Hematopoietic multipotent progenitor cell treated with erythropoietin and hydrocortisone succinate and interleukin-3 and kit ligand, for 6 days (in vitro differentiated cells): ENCODE measurements at regions not wholly inside any gene's neighbourhood (a gene's known extent, or its start where the extent isn't known, plus 50 kb on each side); places are given as distances from the start of the nearest gene placed in this dataset.
"Not testable (repeated sequence)": the region's sequence is repeated elsewhere in the genome, so short reads cannot be mapped to it uniquely, and the experiment has no call there.

Experiments used
- DNase-seq: peaks from one replicate; pipeline ENCODE4 v3.0.0-alpha.2; 2015

DNA sequence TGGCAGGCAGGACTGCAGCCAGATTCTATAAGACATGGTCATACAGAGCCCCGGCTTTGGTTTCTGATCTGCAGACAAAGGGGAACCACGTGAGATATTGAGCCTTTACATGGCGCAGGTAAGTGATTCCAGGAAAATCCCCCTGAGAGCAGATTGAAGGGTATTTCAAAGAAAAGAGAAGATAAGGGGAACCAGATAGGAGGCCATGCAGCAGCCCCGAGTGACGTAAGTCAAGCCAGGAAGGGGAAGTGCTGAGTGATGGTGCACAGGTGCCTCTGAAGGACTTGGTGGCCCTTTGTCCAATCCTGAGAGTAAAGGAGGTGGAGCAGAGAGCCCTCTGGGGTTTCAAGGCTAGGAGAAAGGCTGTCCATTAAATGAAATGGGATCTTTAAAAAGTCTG lies 329.0 kb downstream of the ACTR3B start:
- DNase-seq: no peak

DNA sequence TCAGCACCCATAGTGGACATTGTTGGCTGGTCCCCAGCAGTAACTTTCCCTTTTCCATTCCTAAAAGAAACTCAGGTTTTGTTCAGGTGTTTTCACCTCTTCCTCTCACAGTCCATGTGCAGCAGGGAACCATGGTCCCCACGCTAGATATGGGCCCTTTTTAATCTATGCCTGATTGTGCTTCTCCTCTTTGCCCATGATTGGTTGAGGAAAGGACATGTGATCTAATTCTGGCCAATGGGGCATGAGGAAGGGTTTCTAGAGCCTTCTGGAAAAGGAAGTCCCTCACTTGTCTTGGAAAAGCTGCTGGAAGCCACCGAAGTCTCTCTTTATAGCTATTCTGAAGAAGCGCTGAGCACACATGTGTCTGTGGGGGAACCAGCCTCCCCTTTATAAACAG lies 330.7 kb downstream of the ACTR3B start:
- DNase-seq: no peak

DNA sequence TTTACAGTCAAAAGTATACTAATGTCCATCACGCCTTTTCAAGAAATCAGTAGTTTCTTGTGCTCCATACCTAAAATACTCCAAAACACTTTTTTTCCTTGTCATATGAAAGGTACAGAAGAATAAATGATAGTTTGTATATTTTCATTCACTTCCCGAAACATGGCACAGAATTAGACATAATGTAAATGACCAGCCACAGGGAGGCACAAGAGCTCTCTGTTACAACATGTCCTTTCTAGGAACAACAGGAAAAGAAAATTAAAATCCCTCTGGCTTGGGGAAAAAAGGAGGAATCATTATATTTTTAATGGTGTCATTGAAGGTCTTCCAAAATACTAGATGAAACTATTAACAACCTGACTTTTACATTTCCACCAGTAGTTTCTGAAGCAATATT lies 331.2 kb downstream of the ACTR3B start:
- DNase-seq: no peak

DNA sequence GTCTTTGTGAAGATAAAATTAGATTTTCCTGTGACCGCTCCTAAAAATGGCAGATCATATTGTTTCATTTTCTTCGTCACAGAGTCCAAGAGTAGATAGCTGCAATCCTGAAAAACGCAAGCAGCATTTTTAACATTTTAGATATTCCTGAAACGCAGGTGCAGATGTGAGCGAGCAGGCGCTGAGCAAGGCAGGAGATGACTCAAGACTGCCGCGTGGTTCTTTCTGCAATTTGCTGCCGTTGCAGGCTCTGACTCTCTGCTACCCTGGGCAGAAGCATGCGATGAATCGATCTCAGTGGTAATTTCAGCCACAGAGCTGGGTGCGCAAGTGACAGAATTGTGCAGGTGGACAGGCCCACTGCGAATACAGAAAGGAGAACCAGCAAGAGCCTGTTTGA lies 331.9 kb downstream of the ACTR3B start:
- no peak for DNase-seq

DNA sequence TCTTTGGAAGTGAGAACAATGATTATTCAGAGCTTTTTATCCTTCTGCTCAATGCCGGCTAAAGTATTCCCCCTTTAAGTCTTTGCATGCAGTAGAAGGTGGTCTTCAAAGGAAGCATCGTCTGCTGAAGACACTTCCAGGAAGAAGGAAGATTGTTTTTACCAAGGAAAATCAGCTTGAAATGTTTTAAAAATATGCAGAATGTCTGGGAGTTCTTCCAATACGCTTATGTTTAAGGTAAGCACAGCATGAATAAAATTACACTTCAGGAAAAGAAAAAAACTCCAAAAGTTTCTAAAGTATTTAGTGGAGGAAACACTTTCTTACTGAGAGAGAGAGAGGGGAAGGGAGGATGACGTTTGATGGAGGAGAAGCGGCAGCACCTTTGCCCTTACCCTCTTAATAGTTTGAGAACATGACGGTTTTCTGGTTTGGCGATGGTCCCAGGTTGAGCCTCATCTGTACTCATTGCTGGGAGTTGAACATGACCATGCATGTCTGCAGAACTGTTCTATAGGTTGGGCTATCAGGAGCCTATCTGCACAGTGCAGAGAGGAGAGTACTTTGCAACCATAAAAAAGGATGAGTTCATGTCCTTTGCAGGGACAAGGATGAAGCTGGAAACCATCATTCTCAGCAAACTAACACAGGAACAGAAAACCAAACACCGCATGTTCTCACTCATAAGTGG lies 338.1 kb downstream of the ACTR3B start:
- DNase-seq: no peak

DNA sequence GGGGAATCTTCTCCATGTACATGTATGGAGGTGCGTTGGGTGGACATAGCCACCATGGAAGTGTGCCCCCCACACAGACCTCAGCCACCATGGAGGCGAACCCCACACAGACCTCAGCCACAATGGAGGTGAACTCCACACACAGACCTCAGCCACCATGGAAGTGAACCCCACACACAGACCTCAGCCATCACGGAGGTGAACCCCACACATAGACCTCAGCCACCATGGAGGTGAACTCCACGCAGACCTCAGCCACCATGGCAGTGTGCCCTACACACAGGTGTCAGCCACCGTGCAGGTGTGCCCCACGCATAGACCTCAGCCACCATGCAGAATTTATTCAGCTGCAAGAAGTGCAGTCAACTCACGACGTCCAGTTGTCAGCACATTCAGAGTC lies 339.7 kb downstream of the ACTR3B start:
- DNase-seq: no peak

DNA sequence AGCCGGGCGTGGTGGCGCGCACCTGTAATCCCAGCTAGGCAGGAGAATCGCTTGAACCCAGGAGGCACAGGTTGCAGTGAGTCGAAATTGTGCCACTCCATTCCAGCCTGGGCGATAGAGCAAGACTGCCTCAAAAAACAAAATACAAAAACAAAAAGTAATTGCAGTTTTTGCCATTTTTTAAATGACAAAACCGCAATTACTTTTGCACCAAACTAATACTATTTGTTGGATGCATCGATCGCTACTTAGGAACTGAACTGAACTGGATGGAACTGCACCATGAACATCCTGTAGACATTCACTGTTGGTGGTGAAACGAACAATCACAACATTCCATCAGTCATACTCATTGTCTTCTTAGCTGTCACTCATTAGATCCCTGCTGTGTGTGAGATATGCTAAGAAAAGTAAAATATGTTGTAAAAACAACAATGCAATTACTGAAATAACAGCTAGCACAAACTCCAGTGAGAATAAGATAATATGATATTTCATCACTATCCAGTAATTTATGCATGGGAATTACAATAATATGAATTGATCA lies 341.2 kb downstream of the ACTR3B start:
- DNase-seq: no peak

DNA sequence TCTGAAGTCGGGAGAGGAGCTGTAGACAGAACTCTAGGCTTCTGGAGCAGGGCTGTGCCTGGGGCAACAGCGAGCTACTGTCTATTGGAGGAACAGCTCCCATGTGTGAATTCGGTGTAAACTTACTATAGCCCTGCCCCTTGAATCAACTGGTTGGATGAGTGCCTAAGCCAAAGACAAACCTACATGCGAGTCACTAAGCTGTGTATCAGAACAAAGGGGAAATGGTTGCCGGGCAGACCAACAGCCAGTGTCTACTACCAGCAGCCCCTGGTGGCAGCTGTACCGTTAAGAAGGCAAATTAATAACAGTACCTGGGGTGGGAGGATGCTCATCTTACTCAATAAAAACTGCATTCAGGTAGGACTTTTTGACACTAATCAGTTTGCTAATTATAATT lies 343.6 kb downstream of the ACTR3B start:
- DNase-seq: no peak

DNA sequence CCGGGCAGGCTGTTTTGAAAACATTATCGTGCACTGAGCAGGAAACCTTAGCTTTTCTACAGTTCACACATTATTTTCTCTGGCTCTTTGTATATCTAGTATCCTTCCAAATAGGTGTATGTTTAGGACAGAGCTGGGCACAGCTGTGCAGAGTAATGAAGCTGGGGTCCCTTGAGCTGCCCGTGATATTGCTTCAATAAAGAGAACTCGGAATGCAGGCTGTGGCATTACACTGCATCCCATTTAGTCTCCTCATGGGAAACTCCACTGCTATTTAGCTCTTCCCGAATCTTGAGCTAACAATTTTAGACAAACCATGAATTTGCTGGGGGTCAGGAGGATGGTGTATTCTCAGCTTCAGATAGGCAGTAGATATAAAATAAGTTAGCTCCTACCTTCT lies 348.3 kb downstream of the ACTR3B start:
- DNase-seq: no peak

DNA sequence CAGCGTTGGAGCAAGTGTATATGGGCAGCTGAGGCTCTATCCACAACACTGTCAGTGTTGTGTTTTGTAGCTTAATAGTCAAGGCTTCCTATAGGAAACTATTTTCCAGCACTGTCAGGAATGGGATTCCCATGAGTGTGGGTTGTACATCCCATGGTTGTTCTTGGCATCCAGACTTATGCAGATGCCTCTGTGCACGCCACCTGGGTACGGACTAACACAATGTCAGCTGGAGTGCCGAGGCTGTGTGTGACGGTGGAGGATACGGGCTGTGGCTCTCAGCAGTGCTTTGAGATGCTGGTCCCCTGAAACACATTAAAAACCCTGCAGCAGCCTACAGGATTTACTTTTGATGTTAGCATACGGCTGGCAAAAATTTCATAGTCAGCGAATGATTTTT lies 350.0 kb downstream of the ACTR3B start:
- DNase-seq: no peak

DNA sequence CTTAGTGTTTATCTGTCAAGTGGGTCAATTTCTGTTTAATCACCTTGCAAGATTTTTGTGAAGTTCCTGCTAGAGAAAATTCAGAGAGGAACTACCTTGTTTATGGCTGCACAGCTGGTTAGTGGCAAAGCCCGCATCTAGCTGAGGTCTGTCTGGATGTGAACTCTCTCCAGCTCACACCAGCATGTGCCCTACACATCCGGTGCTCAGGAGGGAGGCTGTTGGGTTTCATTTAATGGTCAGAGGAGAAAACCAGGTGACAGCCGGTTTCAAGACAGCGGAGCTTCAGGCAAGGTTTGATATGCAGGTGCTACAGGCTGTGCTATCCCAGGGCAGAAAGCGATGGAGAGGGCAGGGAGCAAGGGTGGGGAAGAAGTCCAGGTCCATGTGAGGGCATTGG lies 351.1 kb downstream of the ACTR3B start:
- DNase-seq: no peak

DNA sequence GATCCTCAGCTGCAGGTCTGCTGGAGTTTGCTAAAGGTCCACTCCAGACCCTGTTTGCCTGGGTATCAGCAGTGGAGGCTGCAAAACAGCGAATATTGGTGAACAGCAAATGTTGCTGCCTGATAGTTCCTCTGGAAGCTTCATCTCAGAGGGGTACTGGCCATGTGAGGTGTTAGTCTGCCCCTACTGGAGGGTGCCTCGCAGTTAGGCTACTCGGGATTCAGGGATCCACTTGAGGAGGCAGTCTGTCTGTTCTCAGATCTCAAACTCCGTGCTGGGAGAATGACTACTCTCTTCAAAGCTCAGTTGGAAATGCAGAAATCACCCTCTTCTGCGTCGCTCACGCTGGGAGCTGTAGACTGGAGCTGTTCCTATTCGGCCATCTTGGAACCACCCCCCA lies 362.7 kb downstream of the ACTR3B start:
- not testable (repeated sequence) for DNase-seq

DNA sequence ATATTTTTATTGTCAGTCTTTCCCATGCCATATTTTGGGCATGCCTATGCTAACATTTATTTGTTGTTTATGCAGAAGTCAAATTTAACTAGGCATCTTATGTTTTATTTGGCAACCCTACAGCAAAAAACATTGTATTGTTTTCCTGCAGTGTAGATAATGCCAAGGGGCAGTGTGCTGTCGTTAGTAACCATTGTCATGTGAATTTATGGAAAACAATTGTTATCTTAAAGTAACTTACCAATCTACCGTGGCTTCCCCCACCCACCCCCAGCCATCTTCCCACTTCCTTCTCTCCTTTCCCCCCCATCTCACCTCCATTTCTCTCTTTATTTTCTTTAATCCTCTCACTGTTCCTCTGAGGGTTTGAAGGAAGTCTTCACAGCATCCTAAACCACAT lies 370.5 kb downstream of the ACTR3B start:
- DNase-seq: no peak

DNA sequence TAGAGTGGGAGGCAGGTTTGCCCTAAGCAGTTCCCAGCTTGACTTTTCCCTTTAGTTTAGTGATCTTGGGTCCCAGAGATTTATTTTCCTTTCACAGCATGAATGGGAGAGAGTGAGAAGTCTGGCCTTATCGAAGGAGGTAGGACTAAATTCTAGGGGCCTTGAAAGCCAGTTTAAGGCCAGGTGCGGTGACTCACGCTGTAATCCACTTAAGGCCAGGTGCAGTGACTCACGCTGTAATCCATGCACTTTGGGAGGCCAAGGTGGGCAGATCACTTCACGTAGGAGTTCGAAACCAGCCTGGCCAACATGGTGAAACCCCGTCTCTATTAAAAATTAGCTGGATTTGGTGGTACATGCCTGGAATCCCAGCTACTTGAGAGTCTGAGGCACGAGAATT lies 392.2 kb downstream of the ACTR3B start:
- DNase-seq: no peak

DNA sequence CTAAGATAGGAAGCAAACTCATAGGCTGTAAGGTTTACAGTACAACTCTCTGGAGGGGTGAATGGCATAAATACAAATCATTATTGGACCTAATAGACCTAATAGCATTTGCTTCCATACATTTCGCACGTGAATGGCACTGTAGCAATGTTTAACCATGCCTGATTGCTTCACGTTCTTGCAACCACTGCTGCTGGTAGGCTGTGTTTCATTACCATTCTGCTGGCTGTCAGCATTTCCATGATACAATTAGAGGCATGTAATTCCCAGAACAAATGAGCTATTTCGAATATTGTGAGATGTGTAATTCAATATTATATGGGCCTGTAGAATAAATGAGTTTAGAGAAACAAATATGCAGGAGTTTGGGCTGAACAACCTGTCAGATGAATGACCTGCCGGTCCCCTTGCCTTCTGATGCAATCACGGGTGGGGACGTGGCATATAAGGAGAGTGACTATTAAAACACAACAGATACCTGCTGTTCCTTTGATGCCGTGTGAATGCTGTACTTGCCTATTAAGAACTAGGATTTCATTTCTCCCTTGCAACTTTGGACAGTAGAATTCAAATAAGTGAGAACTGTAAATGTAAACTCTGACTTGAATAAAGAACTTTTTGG lies 393.4 kb downstream of the ACTR3B start:
- no peak for DNase-seq

DNA sequence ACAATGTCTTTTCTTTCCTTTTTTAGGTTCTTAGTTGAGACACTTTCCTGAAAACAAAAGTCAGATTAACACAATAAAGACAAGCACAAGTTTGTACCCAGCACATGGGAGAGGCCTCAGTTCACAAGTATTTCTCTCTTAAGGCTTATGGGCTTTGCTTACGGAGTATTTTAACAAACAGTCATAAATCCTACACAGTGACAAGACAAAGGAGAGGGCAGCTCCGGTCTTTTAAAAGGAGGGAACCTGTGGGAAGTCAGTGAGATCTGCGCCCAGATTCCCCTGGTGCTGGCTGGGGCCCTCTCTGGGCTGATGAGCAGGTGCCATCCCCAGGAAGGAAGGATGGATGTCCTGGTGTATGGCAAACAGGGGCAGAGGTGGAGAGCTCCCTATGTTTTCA lies 398.6 kb downstream of the ACTR3B start:
- DNase-seq: no peak

DNA sequence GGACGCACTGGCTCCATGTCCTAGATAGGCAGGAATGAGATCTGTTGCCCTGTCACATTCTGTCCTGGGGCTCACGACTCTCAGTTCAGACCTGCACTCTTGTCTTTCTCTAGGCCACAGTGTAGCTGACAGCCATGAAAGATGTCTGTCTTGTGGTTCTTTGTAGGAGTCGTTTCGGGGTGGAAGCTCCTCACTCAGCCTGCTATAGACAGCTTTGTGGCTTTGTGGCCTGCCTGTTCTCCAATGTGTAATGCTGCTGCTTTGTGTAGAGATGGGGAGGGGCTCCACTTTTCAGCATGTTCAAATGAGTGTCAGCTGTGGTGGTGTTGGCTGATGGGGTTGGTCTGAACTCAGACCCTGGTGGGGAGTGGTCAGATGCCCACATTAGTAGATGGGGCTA lies 410.7 kb downstream of the ACTR3B start:
- no peak for DNase-seq

DNA sequence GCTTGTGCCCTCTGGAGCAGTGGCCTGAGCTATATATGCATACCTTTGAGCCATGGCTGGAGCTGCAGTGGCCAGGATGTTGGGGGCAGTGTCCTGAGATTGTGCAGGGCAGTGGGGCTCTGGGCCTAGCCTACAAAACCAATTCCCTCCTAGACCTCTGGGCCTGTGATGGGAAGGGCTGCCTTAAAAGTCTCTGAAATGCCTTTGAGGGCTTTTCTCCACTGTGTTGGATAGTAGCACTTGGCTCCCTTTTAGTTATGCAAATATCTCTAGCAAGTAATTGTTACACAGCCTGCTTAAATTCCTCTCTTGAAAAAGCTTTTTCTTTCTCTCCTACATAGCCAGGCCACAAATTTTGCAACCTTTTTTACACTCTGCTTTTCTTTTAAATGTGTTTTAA lies 426.4 kb downstream of the ACTR3B start:
- no peak for DNase-seq

DNA sequence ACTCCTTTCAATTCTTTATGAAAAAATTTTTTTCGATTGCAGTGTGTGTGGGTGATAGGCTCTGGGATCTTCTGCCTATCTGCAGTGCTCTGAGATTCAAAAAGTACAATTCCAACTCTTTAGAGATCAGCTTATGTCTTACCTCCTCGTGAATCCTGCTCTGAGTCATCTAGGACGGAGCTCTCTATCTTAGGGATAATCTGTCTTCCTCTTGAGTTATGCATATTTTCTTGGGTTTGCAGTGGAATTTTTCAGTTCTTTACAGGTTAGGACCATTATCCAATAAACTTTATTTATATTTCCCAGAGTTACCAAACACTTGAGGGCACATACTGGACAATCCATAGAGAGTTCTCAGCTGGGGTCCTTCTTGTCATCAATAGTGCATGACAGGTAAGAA lies 428.6 kb downstream of the ACTR3B start:
- DNase-seq: no peak

DNA sequence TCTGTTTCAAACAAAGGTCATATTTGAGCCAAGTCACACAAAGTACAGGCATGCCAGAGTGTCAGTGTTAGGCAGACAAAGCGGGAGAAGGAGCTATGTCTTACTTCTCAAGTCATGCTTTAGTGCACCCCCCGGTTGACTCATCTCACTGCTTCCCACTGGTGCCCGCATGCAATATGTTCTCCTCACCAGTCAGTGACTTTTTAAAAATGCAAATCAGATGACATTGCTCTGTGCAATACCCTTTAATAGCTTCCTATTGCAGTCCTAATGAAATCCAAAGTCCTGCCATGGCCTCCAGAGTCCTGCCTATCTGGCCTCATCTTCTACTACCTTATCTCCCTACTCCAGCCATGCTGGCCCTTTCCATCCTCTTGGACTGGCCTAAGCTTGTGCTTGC lies 429.1 kb downstream of the ACTR3B start:
- DNase-seq: no peak

DNA sequence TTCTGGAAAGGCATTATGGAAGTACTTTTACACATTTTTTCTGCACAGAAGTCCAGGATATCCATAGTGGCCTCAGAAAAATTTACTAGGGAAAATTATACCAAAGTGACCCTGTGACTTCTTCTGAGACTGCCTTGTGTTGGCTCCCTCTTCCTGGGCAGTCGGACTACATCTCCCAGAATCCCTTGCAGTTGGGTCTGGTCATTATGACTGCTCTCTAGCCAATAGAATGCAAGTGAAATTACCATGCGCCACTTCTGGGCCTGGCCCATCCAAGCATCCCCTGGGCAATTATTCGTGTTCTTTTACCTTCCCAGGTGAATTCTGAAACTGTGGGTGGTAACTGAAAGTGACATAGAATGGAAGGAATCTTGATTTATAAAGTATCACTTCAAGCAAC lies 430.9 kb downstream of the ACTR3B start:
- peak; percentile 14 for DNase-seq

DNA sequence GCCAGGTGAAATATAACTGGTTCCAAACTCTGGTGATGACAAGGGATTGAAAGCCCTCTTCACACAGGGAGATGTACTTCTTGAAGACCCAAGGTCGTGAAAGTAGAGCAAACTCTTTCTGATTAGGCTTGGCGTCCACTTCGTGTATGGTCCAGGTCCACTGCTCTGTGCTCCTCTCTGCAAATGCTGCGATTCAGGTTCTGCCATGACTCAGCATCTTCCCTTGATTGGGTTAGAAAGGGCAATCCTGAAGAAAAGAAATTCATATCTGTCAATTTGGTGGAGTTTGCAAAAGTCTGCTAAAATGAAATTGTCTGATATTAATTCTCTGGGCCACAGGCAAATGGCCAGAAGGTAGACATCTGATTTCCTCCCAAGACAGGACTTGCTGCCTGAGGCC lies 431.4 kb downstream of the ACTR3B start:
- DNase-seq: no peak

DNA sequence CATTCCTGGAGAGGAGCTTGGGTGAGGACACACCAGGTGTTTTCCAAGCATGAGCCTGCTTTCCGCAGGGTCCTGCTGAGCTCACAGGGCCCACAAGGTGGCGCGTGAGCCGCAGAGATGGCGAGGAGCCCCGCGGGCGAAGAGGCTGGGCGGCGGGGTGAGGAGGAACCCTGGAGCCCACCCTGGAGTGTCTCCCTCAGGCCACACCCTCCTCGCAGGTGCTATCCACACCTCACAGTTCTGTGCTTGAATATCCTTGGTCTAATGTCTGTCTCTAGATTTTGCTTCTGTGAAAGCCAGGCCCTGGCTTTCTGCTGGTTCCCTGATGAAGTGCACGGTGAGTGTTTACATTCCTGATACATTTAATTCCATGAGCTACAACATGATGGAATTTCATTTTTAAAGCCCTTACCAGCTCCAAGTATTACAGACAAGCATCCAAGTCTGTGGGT lies 433.6 kb downstream of the ACTR3B start:
- DNase-seq: peak; percentile 14

DNA sequence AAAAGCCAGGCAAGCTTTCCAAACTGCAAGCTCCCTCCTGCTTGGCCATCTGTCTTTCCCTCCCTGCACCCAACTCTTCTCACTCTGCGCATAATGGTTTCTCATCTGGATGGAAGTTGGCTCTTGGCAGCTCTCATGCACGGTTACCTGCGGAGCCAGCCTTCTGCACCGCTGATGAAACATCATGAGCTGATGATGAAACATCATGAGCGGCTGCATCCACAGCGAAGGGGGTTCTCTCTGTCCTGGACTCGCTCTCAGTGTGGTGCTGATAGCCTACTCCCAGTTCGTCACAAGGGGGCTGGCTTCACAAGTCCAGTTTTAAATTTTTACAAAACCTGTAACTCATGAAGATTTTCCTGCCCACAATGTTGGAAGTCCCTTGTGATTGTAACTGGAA lies 457.5 kb downstream of the ACTR3B start:
- no peak for DNase-seq

DNA sequence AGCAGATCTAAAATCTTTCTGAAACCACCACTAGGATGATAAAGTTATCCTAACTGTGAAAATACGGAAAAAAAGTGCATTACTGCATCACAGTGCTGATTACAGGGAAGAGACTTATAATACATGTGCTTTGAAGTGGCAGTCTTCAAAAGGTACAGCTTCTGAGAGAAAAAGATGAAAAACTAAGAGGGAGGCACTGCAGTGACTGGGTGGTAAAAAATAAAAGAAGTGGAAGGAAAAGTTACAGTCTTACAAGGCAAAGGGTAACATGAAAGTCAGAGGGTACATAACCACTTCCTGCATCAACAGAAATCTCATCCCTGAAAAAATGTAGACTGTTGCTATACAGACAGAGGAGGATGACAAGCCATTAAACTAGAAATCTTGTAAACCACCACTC lies 465.3 kb downstream of the ACTR3B start:
- DNase-seq: no peak
